T47D (cell line): ENCODE measurements at regions not wholly inside any gene's neighbourhood (a gene's known extent, or its start where the extent isn't known, plus 50 kb on each side); places are given as distances from the start of the nearest gene placed in this dataset.
"Not testable (repeated sequence)": the region's sequence is repeated elsewhere in the genome, so short reads cannot be mapped to it uniquely, and the experiment has no call there.

Experiments used
- DNase-seq, 2 experiments: peaks; one replicate each; pipeline versions ENCODE4 v3.0.0 to v3.0.0-alpha.2; 2011 to 2012; ENCODE audit warnings: low read depth in 1 of 2, low spot score in 1 of 2
- in situ Hi-C: cut with HindIII; loops from 2 replicates; pipeline ENCODE4 v1.10.0; 2016; ENCODE audit warnings: low sequenced_read_pairs, low pct_unique_long_range_greater_than_20kb

GRCh38 chr9:66752324-66752923 lies 148.1 kb upstream of the ZNF658 start:
- DNase-seq, in situ Hi-C loops: not testable (repeated sequence)

- DNase-seq, in situ Hi-C loops: not testable (repeated sequence)
These were observed 140.6 kb upstream of the ZNF658 start for GRCh38 chr9:66759825-66760492.

- in situ Hi-C loops, DNase-seq: not testable (repeated sequence)
These were observed 135.6 kb upstream of the ZNF658 start for GRCh38 chr9:66764799-66765493.

GRCh38 chr9:66765531-66765930 lies 135.0 kb upstream of the ZNF658 start:
- DNase-seq, in situ Hi-C loops: not testable (repeated sequence)

GRCh38 chr9:66771504-66771903 lies 129.0 kb upstream of the ZNF658 start:
- in situ Hi-C loops, DNase-seq: not testable (repeated sequence)

- DNase-seq, in situ Hi-C loops: not testable (repeated sequence)
These were observed 125.9 kb upstream of the ZNF658 start for GRCh38 chr9:66774618-66775017.

GRCh38 chr9:66779944-66780661 lies 120.4 kb upstream of the ZNF658 start:
- DNase-seq, in situ Hi-C loops: not testable (repeated sequence)

- in situ Hi-C loops, DNase-seq: not testable (repeated sequence)
These were observed 119.3 kb upstream of the ZNF658 start for GRCh38 chr9:66781240-66781639.

GRCh38 chr9:66782010-66782409 lies 118.5 kb upstream of the ZNF658 start:
- DNase-seq, in situ Hi-C loops: not testable (repeated sequence)

- DNase-seq, in situ Hi-C loops: not testable (repeated sequence)
These were observed 114.9 kb upstream of the ZNF658 start for GRCh38 chr9:66785603-66786002.

- in situ Hi-C loops, DNase-seq: not testable (repeated sequence)
These were observed 109.3 kb upstream of the ZNF658 start for GRCh38 chr9:66791092-66791750.

- in situ Hi-C loops, DNase-seq: not testable (repeated sequence)
These were observed 105.8 kb upstream of the ZNF658 start for GRCh38 chr9:66794769-66795168.

GRCh38 chr9:66795723-66796503 lies 104.6 kb upstream of the ZNF658 start:
- DNase-seq, in situ Hi-C loops: not testable (repeated sequence)

GRCh38 chr9:66797905-66798616 lies 102.5 kb upstream of the ZNF658 start:
- DNase-seq, in situ Hi-C loops: not testable (repeated sequence)

- in situ Hi-C loops, DNase-seq: not testable (repeated sequence)
These were observed 96.9 kb upstream of the ZNF658 start for GRCh38 chr9:66803619-66804018.

- DNase-seq, in situ Hi-C loops: not testable (repeated sequence)
These were observed 90.3 kb upstream of the ZNF658 start for GRCh38 chr9:66810247-66810646.
